ENCODE measurements at regions not wholly inside any gene's neighbourhood (a gene's known extent, or its start where the extent isn't known, plus 50 kb on each side); places are given as distances from the start of the nearest gene placed in this dataset.

- Histone ChIP-seq H3K4me3 (replicated peaks in 1 of 3; ENCODE audit: insufficient read depth in 1 of 3, low read depth in 2 of 3, low read length in 3 of 3) (no peak overlapping the region), H3K27me3 (ENCODE audit: control insufficient read depth in 1 of 2, insufficient read depth in 2 of 2, low read length in 2 of 2) (no peaks in the 10 kb centered on the region), H3K4me2 (ENCODE audit: low read depth, low read length) (no peak overlapping the region), H3K36me3 (replicated peaks in 1 of 2; ENCODE audit: control insufficient read depth in 1 of 2, insufficient read depth in 2 of 2, low read length in 2 of 2) (no peaks in the 10 kb centered on the region), H3K9ac (ENCODE audit: insufficient read depth, low read depth, low read length) (no peak overlapping the region), H3K27ac (ENCODE audit: extremely low read length, insufficient read depth, low read length) (no peak overlapping the region), H4K20me1 (ENCODE audit: insufficient read depth, low read length) (no peaks in the 10 kb centered on the region), H3K4me1 (ENCODE audit: insufficient read depth, low read length) (no peaks in the 10 kb centered on the region), H3K79me2 (ENCODE audit: insufficient read depth, low read length) (no peaks in the 10 kb centered on the region), H3K9me3 (ENCODE audit: low read length) (no peaks in the 10 kb centered on the region), H2AFZ (ENCODE audit: low read length) (no peak overlapping the region)
- ATAC-seq (no peak), FAIRE-seq (no peak), DNase-seq (ENCODE audit: low spot score) (no peak)
- intact Hi-C loops (cut with micrococcal nuclease; ENCODE audit: unreplicated experiment), result no loop called here
- TF ChIP-seq SKI (IDR thresholded peaks at IDR 0.05; ENCODE audit: partially characterized antibody), result no peak
- no peak for TF ChIP-seq ZSCAN12 (CRISPR knock-in tag; IDR thresholded peaks at IDR 0.05)
- TF ChIP-seq ZFP90 (CRISPR knock-in tag; IDR thresholded peaks at IDR 0.05; ENCODE audit: borderline replicate concordance), result no peak
- TF ChIP-seq SATB2 (CRISPR knock-in tag; IDR thresholded peaks at IDR 0.05), result no peak
- TF ChIP-seq ZNF614 (CRISPR knock-in tag; IDR thresholded peaks at IDR 0.05; ENCODE audit: borderline replicate concordance), result no peak
- no peak for TF ChIP-seq POLR2A (IDR thresholded peaks at IDR 0.05; ENCODE audit: insufficient read depth in 1 of 2, low read depth in 2 of 2, low read length in 2 of 2)
- TF ChIP-seq MLX (CRISPR knock-in tag; IDR thresholded peaks at IDR 0.05), result no peak
- TF ChIP-seq PAF1 (CRISPR knock-in tag; IDR thresholded peaks at IDR 0.05), result no peak
- TF ChIP-seq KDM1A (CRISPR knock-in tag; IDR thresholded peaks at IDR 0.05), result no peak
- CTCF ChIA-PET (ENCODE audit: low intra/inter-chr PET ratio, low total read pairs), result no interaction called here
- in situ Hi-C loops (cut with HindIII; ENCODE audit: extremely low pct_ligation_motif_present, low pct_unique_long_range_greater_than_20kb), result no loop called here
- POLR2A ChIA-PET, result no interaction called here
- no TSS peak for BruUV-seq (replicated peaks)
Observed at GRCh38 chr12:27176765-27177164, 67.3 kb upstream of the STK38L start.

GRCh38 chr12:27177706-27178105 lies 66.4 kb upstream of the STK38L start:
- H3K9me3 ChIP-seq (ENCODE audit: low read length), result no peaks in the 10 kb centered on the region
- no peaks in the 10 kb centered on the region for H3K79me2 ChIP-seq (ENCODE audit: insufficient read depth, low read length)
- CTCF ChIA-PET (ENCODE audit: low intra/inter-chr PET ratio, low total read pairs), result no interaction called here
- intact Hi-C loops (cut with micrococcal nuclease; ENCODE audit: unreplicated experiment), result no loop called here
- no peaks in the 10 kb centered on the region for H3K27me3 ChIP-seq (ENCODE audit: control insufficient read depth in 1 of 2, insufficient read depth in 2 of 2, low read length in 2 of 2)
- no peaks in the 10 kb centered on the region for H4K20me1 ChIP-seq (ENCODE audit: insufficient read depth, low read length)
- no peak overlapping the region for H3K27ac ChIP-seq (ENCODE audit: extremely low read length, insufficient read depth, low read length)
- H2AFZ ChIP-seq (ENCODE audit: low read length), result no peak overlapping the region
- POLR2A ChIA-PET, result no interaction called here
- no peak for DNase-seq (ENCODE audit: low spot score)
- FAIRE-seq, result no peak
- no peak overlapping the region for H3K4me3 ChIP-seq (replicated peaks in 1 of 3; ENCODE audit: insufficient read depth in 1 of 3, low read depth in 2 of 3, low read length in 3 of 3)
- no peaks in the 10 kb centered on the region for H3K4me1 ChIP-seq (ENCODE audit: insufficient read depth, low read length)
- H3K9ac ChIP-seq (ENCODE audit: insufficient read depth, low read depth, low read length), result no peak overlapping the region
- H3K36me3 ChIP-seq (replicated peaks in 1 of 2; ENCODE audit: control insufficient read depth in 1 of 2, insufficient read depth in 2 of 2, low read length in 2 of 2), result no peaks in the 10 kb centered on the region
- H3K4me2 ChIP-seq (ENCODE audit: low read depth, low read length), result no peak overlapping the region
- in situ Hi-C loops (cut with HindIII; ENCODE audit: extremely low pct_ligation_motif_present, low pct_unique_long_range_greater_than_20kb), result no loop called here
- ATAC-seq, result no peak
- BruUV-seq (replicated peaks), result no TSS peak
- TF ChIP-seq RFXAP (CRISPR knock-in tag; IDR thresholded peaks at IDR 0.05; ENCODE audit: borderline replicate concordance) (no peak), NR2C2 (CRISPR knock-in tag; IDR thresholded peaks at IDR 0.05; ENCODE audit: borderline replicate concordance) (no peak), ETV6 (CRISPR knock-in tag; conservative IDR thresholded peaks at IDR 0.05) (no peak), CSRNP1 (CRISPR knock-in tag; IDR thresholded peaks at IDR 0.05) (no peak), ZNF781 (CRISPR knock-in tag; IDR thresholded peaks at IDR 0.05; ENCODE audit: borderline replicate concordance, not compliant biosample characterization) (no peak), ZNF264 (CRISPR knock-in tag; IDR thresholded peaks at IDR 0.05) (no peak), POLR2AphosphoS5 (IDR thresholded peaks at IDR 0.05; ENCODE audit: low read depth, low read length) (no peak), MLLT10 (CRISPR knock-in tag; IDR thresholded peaks at IDR 0.05) (no peak), PREB (CRISPR knock-in tag; IDR thresholded peaks at IDR 0.05) (no peak)
